ENCODE measurements at regions not wholly inside any gene's neighbourhood (a gene's known extent, or its start where the extent isn't known, plus 50 kb on each side); places are given as distances from the start of the nearest gene placed in this dataset.

- TF ChIP-seq CTCF (conservative IDR thresholded peaks at IDR 0.05; ENCODE audit: low read length) (no peak), EZH2phosphoT487 (IDR thresholded peaks at IDR 0.05; ENCODE audit: borderline replicate concordance) (no peak)
Measured at GRCh38 chr9:108517651-108518365, 338.0 kb downstream of the ACTL7B start.

Measured in Loucy (cell line).